ENCODE measurements at regions not wholly inside any gene's neighbourhood (a gene's known extent, or its start where the extent isn't known, plus 50 kb on each side); places are given as distances from the start of the nearest gene placed in this dataset.

DNA sequence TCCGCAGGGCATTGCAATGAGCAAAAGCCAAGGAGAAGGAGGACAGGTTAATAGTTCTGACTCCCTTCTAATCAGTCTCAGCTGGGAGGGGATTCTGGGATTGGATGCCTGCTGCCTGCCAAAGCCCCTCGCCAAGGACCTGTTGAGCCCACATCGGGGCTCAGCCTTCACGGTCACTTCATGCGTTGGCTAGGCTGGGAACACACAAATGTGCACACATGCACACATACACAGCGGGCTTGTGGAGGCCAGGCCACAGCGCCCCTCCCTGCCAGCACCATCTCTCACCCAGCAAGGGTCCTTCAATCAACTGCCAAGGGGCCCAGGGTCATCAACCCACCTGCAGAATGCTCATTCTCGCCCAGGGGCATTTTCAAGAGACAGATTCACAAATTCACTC, 113.9 kb downstream of the C5orf15 start:
- H3K36me3 ChIP-seq: no peaks in the 10 kb centered on the region
- DNase-seq: no peak
- no peaks in the 10 kb centered on the region for H3K27me3 ChIP-seq
- no peaks in the 10 kb centered on the region for H3K9me3 ChIP-seq
- H3K27ac ChIP-seq: no peak overlapping the region
- H3K4me1 ChIP-seq: no peaks in the 10 kb centered on the region
- H3K4me3 ChIP-seq (replicated peaks in 1 of 3): no peak overlapping the region
- 82 to 83% methylated on average over 2 to 8 of the region's 8 CpGs for WGBS, 2 donors
- TF ChIP-seq POLR2A (IDR thresholded peaks at IDR 0.05): no peak
- TF ChIP-seq, protein P1, sequence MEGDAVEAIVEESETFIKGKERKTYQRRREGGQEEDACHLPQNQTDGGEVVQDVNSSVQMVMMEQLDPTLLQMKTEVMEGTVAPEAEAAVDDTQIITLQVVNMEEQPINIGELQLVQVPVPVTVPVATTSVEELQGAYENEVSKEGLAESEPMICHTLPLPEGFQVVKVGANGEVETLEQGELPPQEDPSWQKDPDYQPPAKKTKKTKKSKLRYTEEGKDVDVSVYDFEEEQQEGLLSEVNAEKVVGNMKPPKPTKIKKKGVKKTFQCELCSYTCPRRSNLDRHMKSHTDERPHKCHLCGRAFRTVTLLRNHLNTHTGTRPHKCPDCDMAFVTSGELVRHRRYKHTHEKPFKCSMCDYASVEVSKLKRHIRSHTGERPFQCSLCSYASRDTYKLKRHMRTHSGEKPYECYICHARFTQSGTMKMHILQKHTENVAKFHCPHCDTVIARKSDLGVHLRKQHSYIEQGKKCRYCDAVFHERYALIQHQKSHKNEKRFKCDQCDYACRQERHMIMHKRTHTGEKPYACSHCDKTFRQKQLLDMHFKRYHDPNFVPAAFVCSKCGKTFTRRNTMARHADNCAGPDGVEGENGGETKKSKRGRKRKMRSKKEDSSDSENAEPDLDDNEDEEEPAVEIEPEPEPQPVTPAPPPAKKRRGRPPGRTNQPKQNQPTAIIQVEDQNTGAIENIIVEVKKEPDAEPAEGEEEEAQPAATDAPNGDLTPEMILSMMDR (IDR thresholded peaks at IDR 0.05): no peak
- intact Hi-C loops (cut with DNase I): no loop called here

DNA sequence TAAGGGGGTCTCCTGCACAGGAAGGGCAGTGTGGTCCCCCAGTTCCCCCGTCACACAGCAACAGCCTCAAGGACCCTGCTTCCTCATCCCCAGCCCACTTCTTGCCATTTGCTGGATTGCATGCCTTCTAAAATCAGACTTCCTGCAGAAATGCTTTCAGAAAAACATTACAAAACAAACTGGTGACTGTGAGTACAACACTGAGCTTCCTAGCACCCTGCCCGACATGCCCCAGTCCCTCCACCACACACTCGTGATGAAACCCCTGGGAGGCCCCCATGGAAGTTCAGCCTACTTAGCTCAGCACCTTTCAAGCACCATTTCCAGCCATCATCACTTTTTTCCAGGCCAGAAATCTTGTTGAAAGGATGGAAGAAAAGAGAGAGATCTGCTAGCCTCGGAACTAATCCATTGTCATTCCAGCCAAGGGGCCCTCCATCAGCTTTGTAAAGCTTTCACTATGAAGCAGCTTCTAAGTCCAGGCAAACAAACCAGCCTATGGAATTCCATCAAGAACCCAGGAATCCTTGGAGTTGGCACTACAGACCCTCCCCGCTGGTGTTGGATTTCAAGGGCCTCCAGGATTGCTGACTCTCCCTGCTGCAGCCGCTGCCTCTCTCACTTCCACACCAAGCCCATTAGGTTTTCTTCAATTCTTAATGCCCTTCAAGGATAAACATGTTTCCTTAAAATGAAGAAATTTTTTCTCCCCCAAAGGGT, 114.6 kb downstream of the C5orf15 start:
- no peak overlapping the region for H3K27ac ChIP-seq
- TF ChIP-seq, protein P1 (IDR thresholded peaks at IDR 0.05): no peak
- no peak for TF ChIP-seq POLR2A (IDR thresholded peaks at IDR 0.05)
- H3K4me3 ChIP-seq (replicated peaks in 1 of 3): no peak overlapping the region
- H3K9me3 ChIP-seq: no peaks in the 10 kb centered on the region
- no peaks in the 10 kb centered on the region for H3K27me3 ChIP-seq
- H3K36me3 ChIP-seq: no peaks in the 10 kb centered on the region
- intact Hi-C loops (cut with DNase I): no loop called here
- DNase-seq: no peak
- 59 to 71% methylated on average over 6 of the region's 6 CpGs for whole genome bisulfite sequencing, 2 donors
- no peaks in the 10 kb centered on the region for H3K4me1 ChIP-seq

DNA sequence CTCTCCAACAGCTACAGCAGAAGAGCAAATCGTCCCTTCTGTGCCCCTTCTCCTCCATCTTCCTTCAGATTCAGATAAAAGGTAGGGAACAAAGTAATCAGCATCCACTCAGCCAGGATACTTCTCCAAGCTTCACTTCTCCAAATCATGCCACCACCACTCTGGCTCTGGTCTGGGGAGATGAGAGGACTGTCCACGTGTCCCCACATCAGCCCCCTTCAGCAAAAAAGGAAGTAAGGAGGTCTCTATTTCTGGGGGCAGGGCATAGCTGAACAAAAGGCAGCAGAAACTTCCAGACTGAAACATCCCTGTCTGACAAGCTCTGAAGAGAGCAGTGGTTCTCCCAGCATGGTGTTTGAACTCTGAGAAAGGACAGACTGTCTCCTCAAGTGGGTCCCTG, 116.9 kb downstream of the C5orf15 start:
- Histone ChIP-seq H3K4me3 (replicated peaks in 1 of 3) (no peak overlapping the region), H3K27me3 (no peaks in the 10 kb centered on the region), H3K36me3 (no peaks in the 10 kb centered on the region), H3K4me1 (no peaks in the 10 kb centered on the region), H3K9me3 (no peaks in the 10 kb centered on the region), H3K27ac (no peak overlapping the region)
- DNase-seq: no peak
- 65 to 81% methylated on average over 2 of the region's 2 CpGs for WGBS, 2 donors
- intact Hi-C loops (cut with DNase I): no loop called here
- no peak for TF ChIP-seq POLR2A (IDR thresholded peaks at IDR 0.05)
- TF ChIP-seq, protein P1 (IDR thresholded peaks at IDR 0.05): no peak

DNA sequence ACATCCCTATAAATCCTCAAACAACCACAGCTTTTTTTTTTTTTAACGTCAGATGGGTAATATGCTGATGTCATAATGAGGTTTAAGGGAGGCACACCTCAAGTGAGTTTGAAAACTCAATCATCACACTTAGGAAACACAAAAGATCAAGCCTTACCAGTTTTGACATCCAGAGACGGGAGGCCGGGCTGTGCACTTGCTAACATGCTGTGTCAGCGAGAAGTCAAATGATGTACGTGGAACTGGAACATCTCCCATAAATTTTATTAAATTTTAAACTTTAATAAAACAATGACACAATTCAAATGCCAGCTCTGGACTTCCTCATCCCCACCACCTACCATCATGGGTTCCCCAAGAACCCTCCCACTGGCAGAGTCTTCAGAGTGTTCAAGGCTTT, 117.6 kb downstream of the C5orf15 start:
- DNase-seq: no peak
- Histone ChIP-seq H3K4me1 (no peaks in the 10 kb centered on the region), H3K4me3 (replicated peaks in 1 of 3) (no peak overlapping the region), H3K9me3 (no peaks in the 10 kb centered on the region), H3K27ac (no peak overlapping the region), H3K36me3 (no peaks in the 10 kb centered on the region), H3K27me3 (no peaks in the 10 kb centered on the region)
- 93% methylated on average over 5 of the region's 5 CpGs for WGBS, 2 donors
- intact Hi-C loops (cut with DNase I): no loop called here
- TF ChIP-seq POLR2A (IDR thresholded peaks at IDR 0.05): no peak

DNA sequence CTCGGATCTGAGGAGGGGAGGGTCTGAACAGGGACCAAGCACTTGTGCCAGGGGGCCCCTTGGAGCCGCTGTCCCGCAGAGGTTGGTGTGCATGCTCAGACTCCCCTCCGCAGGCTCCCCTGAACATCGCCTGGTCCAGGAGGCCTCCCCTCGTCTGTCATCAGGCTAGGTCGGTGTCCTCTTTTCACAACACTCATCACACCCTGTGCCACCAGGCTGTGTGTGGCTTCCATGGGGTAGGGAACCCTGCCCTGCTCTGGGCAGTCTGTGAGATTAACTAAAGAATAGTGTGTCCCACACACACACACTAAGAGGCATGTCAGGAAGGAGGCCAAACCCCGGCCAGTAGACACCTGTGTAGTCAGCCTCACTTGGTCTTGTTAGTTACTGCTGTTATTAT, 119.3 kb downstream of the C5orf15 start:
- DNase-seq: no peak
- Histone ChIP-seq H3K4me3 (replicated peaks in 1 of 3) (no peak overlapping the region), H3K36me3 (no peaks in the 10 kb centered on the region), H3K27me3 (no peaks in the 10 kb centered on the region), H3K27ac (no peak overlapping the region), H3K9me3 (no peaks in the 10 kb centered on the region), H3K4me1 (peaks cover 0 to 1% of the 10 kb centered on the region in 2 donors)
- 77 to 81% methylated on average over 8 of the region's 8 CpGs for WGBS, 2 donors
- intact Hi-C loops (cut with DNase I): no loop called here
- TF ChIP-seq POLR2A (IDR thresholded peaks at IDR 0.05): no peak
- TF ChIP-seq, protein P1 (IDR thresholded peaks at IDR 0.05): no peak

Measured in thyroid gland (tissue), 4 donors.